Lung microvascular endothelial cell (primary cell): ENCODE measurements at regions not wholly inside any gene's neighbourhood (a gene's known extent, or its start where the extent isn't known, plus 50 kb on each side); places are given as distances from the start of the nearest gene placed in this dataset.

Experiments used
- DNase-seq, 2 donors: peaks; one replicate each; pipeline versions ENCODE4 v3.0.0 to v3.0.0-alpha.2; 2010; ENCODE audit warnings: low read depth in 2 of 2

DNA sequence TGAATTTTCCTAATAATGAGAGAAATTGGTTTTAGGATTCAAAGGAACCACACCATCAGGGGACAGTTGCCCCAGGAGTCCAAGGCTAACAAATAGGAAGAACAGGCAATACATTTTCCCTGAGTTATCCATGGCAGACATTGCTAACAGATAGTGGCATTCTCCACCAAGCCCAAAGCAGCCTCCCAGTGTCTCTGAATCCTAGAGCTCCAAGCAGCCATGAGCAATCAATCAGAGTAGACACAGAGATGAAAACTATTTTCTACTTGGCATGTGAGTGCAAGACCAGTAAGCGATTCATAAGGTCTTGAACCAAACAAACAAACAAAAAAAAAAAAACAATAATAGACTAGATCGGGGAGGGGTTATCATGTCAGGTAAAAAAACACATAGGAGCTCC, 515.7 kb downstream of the MED13L start:
- DNase-seq, result no peak

DNA sequence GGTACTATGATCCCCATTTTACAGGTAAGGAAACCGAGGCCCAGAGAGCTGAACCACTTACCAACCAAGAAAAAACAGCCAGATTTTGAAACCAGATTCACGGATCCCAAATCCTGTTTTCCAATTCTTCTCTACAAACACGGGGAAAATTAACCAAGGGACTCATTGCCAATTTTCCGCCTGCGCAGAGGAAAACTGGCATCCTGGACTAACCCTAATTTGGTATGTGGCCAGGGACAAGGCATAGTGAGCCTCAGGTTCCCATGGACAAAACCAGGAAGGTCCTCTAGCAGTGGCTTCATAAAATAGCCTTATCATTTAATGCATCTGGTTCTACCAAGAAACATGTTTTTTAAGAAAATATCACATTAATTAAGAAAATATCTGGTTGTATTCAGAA, 517.3 kb downstream of the MED13L start:
- DNase-seq, result no peak

- no peak for DNase-seq
These were observed 518.4 kb downstream of the MED13L start for GRCh38 chr12:115758877-115759620.

- DNase-seq, result no peak
These were observed 519.3 kb downstream of the MED13L start for GRCh38 chr12:115758183-115758582.

DNA sequence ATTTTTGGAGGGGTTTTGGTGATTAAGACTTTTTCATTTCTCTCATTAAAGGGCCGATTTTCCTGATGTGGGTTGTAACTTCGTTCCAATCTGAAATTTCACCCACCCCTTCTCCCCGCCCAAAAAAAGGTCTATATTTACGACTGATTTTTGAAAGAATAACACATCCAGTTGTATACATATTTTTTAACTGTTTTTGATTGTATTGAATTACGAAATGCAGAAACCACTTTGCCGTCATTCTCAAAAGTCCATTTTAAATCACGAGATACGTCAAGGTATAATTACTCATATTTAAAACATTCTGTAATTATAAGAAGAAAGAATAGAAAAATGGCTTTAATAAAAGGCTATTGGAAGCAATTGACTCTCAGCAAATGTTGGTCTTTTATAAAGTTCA, 520.7 kb downstream of the MED13L start:
- DNase-seq, result no peak

DNA sequence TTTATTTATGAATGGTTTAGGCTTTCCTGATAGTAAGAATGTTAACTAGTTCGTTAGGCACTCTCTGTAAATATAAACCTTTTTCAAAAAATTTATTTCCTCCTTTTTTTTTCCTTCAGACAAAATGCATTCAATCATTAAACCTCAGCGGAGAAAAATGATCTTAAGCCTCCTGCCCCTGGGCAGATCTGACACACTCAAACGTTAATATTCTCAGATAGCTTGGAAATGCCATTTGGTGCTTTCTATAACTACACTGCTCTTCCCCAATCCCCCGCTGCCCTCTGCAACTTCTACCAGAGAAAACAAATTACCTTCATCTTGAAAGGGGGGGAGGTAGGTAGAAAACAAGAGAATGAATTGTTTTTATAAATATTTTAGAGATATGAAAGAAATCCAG, 521.2 kb downstream of the MED13L start:
- DNase-seq, result no peak

DNA sequence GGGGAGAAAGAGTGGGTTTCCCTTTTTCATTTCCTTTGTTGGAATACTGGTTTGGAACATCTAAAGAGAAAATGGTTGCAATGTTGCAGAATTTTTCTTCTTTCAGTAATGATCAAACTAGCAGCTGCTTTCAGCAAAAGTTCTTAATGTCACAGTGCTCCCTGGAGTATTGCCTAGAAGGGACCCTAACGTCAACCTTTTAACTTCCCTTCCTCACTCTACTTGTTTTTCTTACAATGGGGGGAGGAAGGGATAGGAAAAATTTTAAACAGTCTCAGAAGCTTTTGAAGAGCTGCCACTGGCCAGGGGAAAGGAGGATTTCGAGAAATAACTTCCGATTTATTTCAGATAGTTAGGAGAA, 521.8 kb downstream of the MED13L start:
- no peak for DNase-seq

- no peak for DNase-seq
These were observed 522.3 kb downstream of the MED13L start for GRCh38 chr12:115755061-115755724.

- peak; percentile 29 to 76 for DNase-seq
These were observed 524.4 kb downstream of the MED13L start for GRCh38 chr12:115752913-115753726.

DNA sequence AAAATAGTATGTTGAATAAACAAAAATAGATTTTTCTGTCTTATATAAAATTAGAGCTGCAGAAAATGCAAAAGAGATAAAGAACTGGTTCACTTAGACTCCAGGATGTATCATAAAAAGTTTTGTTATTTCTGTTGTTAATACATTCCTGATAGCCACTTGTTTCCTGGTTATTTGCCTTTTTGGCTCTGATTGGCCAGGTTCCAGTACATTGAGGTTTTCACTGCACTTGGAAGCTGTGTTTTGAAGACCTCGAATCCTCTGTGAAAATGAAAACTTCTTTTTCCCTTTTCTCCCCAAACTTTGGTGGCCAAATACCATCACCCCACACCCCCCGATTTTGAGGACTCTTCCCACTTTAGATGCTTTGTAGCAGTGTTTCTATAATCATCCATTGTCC, 525.3 kb downstream of the MED13L start:
- DNase-seq, result peak in 1 of 2 donors; percentile 33

GRCh38 chr12:115750340-115750739, 527.2 kb downstream of the MED13L start:
- DNase-seq, result no peak

GRCh38 chr12:115749071-115749841, 528.2 kb downstream of the MED13L start:
- no peak for DNase-seq

DNA sequence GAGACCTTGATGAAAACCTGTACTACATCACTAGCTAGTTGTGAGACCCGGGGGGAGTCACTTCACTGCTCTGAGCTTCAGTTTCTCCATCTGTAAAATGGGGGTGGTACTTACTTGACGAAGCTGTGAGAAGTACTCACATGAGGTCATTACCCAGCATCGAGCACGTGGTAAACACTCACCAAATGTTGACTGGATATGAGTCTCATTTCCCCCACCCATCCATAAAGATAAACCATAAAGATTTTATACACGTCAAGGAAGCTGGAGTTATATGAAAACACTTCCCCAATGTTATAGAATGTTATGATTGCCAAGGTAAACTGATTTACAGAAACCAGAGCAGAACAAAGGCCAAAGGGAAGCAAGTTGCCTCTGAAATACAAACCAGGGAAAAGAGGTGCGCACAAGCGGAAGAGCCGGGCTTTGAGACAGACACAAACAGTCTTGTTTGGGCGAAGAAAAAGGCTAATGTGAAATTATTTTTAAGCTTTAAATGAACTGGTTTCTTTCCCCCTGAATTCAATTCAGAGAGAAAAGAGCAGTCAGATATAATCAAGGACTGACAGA, 536.8 kb downstream of the MED13L start:
- DNase-seq, result no peak

- no peak for DNase-seq
These were observed 539.6 kb downstream of the MED13L start for GRCh38 chr12:115737895-115738294.

DNA sequence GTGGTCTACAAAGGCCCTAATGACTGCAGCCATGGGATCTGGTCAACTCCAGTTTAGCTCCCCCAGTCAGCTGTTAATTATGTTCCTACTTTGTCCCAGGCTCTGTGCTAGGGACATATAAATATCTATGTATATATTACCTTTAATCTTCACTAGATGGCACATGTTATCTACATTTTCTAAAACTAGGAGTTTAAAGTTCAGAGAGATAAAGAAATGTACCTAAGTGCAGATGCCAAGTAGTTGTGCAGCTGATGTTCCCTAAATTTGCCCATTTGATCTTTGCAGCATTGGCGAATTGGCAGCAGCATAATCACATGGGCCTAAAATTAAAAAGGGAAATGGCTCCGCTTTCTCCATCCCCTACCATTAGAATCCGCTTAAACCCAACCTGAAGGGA, 541.1 kb downstream of the MED13L start:
- no peak for DNase-seq

DNA sequence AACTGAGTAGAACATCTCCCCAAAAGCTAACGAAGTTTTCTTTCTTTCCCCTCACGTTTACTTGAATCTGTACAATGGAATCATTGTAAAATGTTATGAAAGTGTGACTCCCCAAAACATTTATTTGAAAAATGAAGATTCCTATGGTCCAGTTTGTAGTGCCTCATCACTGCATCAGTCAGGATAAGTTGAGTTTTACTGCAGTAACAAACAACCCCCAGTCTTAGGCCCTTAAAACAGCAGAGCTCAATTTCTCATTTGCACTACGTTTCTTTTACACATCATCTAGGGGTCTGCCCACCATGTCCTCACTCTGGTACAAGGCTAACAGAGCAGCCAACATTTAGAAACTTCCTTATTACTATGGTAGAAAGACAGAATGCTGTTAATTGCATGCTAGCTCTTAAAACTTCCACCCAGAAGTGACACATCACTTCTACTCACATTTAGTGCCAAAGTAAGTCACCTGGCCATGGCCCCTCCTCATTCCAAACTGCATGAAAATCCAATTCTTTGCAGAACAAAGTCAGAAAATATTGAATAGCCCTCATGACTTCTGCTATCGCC, 546.4 kb downstream of the MED13L start:
- DNase-seq, result no peak

DNA sequence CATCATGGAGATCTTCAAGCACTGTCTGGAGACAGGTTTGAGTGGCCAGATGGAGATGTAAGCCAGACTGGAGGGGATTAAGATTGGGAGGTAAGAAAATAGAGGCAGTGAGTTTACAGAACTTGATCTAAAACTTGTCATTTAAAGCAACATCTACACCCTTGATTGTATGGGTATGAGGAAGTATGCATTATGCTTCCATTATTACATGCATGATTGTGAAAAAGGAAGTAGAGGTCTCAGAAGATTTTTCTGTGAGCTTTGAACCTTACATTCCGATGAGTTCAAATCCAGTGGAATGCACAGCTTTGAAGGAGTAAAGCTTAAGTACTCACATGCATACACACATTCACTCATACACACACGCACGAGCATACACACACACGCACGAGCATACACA, 550.8 kb downstream of the MED13L start:
- no peak for DNase-seq

DNA sequence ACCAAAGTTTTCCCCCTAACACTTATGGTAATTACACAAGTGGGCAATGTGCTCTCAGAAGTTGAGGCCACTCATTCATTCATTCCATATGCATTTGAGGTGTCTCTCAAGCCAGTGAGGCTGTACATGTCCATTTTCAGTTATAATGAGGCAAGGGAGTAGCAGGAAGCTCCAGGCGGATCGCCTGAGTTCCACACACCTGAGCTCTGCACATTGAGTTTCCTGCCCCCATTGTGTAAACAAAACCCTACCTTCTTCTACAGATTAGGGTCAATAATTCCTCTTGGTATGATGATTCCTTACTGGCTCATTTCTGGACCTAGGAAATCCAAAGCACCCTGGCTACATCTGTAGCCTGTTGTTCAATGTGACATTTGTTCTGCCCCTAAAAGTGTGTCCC, 555.3 kb downstream of the MED13L start:
- DNase-seq, result no peak

DNA sequence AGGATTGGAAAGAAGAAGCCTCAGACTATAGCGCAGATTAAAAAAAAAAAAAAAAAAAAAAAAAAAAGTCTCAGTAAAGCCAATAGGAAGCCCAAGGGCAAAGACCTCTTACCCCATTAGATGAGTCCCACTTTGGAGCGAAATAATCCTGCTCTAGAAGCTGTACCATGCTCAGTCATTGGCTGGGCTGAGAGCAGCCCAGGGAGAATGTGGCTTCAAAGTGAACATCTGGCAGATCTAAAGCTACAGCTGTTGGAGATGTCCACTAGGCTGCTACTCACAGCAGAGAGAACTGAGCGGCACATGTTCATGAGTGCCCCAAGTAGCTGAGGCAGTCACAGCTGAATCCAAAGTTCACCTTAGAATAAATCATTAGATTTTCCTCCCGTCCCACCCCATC, 560.9 kb downstream of the MED13L start:
- no peak for DNase-seq

DNA sequence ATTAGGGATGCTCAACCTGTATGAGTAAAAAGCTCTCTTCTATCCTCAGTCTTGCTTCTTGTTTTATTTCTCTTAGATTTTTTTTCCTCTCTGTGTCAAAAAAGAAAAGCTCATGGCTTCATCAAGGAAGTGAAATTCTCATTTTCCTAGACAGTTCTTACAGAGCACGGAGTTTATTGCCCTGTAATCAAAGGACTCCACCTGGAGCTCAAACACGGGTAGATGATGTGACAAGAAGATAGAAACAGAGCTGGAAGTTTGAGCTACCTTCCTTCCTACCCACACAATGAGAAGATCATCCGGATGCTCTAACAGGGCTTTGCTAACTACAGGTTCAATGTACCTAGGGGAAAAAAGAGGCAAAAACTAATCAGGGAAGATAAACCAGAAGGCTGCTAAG, 564.8 kb downstream of the MED13L start:
- DNase-seq, result no peak

GRCh38 chr12:115710104-115710564, 567.4 kb downstream of the MED13L start:
- DNase-seq, result peak in 1 of 2 donors; percentile 17
